GM18498 (cell line): ENCODE measurements at regions not wholly inside any gene's neighbourhood (a gene's known extent, or its start where the extent isn't known, plus 50 kb on each side); places are given as distances from the start of the nearest gene placed in this dataset.
"Not testable (repeated sequence)": the region's sequence is repeated elsewhere in the genome, so short reads cannot be mapped to it uniquely, and the experiment has no call there.

Experiments
- ATAC-seq: cut with Tn5 transposase; IDR thresholded peaks from one replicate; pipeline ENCODE4 v1.9.1; 2021; ENCODE audit warnings: mild to moderate bottlenecking, moderate library complexity; ENCODE audit not compliant: unreplicated experiment

DNA sequence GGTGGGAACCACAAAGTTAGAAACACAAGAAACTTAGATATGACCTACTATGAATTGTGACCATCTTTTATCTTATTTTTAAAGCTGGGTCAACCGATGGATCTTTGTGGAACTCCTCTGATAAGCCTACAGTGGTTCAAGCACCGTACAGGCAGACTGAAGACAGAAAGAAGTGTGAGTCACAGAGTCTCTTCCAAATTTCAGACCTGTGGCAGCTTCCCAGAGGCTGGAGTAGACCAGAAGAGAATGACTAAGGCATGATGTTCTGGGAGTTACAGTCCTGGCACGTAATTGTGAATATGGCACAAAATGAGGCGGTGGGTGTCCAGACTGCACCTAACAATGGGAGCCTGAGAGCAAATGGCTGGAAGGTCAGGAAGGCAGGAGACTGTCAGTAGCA lies 70.0 kb downstream of the LMO4 start:
- no peak for ATAC-seq

- no peak for ATAC-seq
Measured at GRCh38 chr1:87399264-87399663, 70.6 kb downstream of the LMO4 start.

DNA sequence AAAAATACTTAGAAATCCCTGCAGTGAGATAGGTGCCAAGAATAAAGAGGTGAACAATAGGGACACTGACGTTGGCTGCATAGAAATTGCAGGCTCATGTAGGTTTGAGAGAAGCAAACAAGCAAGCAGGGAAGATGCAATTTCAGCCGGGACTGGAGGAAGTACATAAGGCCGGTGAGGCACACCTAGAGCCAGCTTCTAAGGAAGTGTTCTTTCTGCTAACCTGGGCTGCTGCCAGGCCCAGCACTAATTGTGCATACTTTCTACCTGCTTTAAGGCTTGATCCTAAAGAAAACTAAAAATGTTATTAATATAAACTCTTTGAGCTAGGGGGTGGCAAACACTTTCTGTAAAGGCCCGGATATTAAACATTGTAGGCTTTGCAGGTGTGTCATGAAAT lies 71.0 kb downstream of the LMO4 start:
- no peak for ATAC-seq

- no peak for ATAC-seq
Measured at GRCh38 chr1:87400813-87401212, 72.1 kb downstream of the LMO4 start.

DNA sequence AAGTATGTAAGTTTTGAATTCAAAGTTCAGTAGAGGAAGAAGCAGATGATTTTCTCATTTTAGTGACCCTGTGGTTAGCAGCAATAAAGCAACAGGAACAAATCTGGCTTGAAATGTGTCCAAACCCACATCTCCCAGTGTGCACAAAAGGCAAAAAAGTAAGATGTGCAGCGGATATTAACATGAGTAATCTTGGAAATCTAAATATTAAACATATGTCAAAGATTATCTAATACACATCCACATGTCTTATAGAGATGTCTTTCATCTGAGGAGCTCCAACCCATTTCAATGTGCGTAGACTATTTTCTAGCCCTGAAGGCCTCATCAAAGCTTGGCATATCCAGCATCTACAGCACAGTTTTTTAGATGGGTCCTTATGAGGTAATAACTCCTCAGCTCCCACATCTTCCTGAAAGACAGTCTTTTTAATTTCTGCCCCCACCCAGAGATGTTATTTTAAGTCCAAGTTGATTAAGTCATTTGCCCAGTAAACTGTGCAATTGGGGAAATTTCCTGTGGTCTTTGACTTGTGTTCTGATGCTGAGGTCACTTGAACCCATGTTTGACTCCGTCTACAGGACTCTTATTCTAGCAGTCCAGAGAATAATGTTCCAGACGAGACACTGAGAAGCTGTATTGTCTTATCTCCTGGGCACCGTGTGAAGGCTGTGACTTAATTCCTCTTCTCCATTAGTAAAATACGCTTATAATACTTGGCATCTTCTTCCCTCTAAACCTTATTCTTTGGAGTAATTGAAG lies 73.7 kb downstream of the LMO4 start:
- ATAC-seq = no peak

GRCh38 chr1:87403061-87403820 lies 74.6 kb downstream of the LMO4 start:
- no peak for ATAC-seq

- no peak for ATAC-seq
Measured at GRCh38 chr1:87404296-87404695, 75.6 kb downstream of the LMO4 start.

DNA sequence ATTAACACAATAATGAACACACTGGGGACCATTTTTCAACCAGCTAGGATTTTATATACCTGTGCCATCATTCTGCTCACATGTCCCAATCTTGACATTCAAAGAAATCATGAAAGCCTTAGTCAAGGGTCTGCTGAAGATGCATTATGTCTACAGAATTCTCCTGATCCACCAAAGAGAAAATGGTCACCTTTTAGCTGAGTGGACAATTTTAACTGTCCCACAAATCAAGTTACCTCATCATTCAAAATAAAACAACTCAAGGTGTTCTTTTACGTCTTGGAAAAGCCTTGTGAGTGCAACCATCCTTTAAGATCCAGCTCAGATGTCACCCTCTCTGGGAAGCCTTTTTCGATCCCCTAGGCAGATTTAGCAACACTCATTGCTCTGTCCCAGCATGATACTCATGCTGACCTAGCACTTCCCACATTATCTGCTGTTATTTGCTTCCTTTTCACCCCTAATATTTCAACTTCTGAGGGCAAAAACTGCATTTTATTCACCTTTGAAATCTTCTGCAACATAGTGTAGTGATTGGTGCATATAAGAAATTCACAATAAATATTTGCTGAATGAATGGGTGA lies 80.1 kb downstream of the LMO4 start:
- ATAC-seq = no peak

GRCh38 chr1:87410776-87411480 lies 82.2 kb downstream of the LMO4 start:
- ATAC-seq = peak; percentile 73

DNA sequence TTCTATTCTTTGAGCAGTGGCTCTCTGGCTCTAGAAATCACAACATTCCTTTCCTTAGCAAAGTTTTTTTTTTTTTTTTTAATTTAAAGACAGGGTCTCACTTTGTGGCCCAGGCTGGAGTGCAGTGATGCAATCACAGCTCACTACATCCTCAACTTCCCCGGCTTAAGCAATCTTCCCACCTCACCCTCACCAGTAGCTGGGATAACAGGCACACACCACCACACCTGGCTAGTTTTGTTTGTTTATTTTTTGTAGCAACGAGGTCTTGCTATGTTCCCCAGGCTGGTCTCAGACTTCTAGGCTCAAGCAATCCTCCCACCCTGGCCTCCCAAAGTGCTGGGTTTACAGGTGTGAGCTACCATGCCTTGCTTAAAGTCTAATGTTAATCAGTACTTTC lies 85.2 kb downstream of the LMO4 start:
- ATAC-seq = not testable (repeated sequence)

GRCh38 chr1:87418048-87418447 lies 89.4 kb downstream of the LMO4 start:
- ATAC-seq = no peak

DNA sequence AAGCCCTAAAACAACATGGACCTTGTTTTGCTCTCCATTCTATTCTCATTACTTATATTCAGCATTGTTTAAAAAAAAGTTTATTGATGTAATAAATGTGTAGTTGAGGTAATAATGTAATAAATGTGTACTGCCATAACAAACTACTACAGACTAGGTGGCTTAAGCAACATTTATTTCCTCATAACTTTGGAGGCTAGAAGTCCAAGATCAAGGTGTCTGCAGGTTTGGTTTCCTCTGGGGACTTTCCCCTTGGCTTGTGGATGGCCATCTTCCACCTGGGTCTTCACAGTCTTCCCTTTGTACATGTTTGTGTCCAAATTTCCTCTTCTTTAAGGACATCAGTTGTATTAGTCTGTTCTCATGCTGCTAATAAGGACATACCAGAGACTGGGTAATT lies 93.1 kb downstream of the LMO4 start:
- ATAC-seq = no peak

DNA sequence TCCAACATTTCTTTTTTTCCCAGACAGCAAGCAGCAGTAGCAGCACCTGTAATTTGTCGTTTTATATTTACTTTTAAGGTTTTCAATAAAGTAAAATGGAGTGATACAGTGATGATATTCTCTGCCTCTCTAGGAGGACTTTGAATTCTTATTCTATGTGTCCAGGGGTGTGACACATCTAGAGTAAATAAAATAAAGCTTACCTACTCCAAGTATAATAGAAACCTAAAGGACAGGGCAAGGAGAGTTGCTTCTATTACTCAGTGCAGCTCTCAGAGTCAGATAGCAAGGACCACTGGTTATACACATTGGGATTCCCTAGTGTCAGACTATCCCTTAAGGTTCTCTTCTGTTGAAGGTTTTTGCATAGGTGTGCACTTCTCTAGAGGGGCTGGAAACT lies 95.9 kb downstream of the LMO4 start:
- ATAC-seq = no peak

DNA sequence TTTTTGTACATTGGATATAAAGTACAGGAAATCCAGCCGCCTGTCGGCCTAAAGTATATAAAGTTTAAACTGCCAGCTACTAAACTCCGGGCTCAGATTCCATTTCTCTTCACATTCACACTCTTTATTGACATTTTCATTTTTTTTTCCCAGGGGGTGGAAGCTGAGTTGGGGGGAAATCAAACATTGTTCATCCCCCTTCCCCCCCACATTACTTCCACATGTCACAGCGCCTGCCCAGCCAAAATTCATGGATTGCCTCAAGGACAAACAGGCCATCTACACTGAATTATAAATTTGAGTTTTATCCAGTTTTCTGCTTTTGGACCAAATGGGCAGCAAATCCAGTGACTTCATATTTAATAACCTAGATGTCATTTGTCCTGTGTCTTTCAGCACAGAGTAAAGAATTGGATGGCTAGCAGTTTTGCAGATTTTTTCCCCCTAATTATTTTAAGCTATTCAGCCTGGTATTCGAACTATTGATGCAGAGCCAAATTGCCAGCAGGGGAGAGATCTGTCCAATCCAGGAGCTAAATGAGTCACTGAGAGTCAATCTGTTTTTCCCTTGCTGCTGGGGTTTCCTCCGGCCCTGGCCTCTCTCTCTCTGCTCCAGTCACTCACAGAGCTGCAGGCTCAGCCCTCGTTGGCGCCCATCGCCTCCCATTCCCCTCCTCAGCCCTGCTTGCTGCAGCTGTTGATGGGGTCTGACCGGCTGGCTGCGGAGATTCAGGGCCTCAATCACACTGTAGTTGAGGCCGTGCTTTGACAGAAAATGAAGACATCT lies 98.0 kb downstream of the LMO4 start:
- ATAC-seq = no peak

DNA sequence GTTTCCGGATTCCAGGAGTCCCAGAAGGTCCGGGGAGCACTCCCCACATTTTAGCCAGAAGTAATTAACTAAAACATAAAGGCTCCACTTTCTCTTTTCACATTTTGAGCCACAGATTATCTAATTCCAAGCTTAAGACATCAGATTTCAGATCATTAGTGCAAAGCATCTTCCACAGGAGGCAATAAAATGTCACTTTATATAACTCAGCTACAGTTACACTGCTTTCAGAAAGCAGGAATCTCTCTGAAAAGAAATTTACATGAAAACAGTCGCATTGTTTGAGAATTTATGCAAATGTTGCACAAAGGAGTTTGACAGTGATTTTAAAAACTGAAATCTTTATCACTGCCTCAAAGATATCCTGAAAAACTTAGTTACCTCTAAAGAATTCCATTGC lies 99.7 kb downstream of the LMO4 start:
- no peak for ATAC-seq

- no peak for ATAC-seq
Measured at GRCh38 chr1:87428883-87429282, 100.2 kb downstream of the LMO4 start.

DNA sequence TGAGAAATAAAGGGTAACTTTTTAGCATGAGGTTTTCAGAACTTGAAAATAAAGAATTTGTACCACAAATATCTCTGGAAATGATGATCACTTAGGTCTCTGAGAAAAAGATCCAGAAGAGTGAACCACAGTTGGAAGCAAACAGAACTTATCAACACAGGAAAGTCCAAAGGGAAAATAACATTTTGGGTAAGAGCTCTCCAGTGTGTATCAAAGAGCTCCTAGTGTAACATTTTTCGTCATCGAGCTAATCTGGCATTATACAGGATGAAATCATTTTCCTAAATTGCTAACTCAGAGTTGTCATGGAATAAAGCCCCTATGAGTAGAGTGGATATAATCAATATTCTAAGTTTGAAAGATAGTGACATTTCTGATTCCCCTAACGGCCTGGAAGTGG lies 104.0 kb downstream of the LMO4 start:
- ATAC-seq = no peak

DNA sequence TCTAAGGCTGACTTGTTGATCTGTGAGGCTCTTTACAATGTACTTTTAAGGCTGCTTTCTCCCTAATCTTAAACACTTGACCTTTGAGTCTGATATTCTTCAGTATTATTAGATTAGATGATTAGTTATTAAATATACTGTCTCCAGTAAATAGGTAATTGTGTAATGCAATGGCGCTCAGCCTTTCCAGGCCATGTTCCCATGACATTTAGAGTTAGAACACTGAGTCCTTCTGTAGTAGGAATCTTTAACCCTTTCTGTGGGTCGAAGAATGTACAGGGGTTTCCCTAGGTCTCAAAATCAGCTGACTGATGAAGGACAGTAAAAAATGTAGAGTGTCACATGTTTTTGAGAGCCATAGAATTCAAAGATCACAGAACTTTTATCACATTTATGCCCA lies 104.4 kb downstream of the LMO4 start:
- ATAC-seq = not testable (repeated sequence)

DNA sequence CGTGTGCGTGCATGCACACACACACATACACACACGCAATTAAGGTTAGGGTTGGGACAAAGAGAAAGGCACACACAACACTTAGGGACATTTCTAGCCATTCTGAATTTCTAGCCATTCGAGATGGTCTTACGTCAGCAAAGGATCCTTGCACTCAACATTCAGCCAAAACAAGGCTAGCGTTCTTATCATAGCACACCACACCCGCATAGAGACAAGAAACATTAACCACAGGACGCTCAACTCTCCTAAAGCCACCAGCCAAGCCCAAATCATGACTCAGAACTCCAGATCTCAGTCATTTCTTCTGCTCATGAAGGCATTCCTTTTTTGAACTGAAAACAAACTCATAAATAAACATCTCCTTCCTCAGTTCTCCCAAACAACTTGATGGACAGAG lies 106.8 kb downstream of the LMO4 start:
- no peak for ATAC-seq

GRCh38 chr1:87436115-87436514 lies 107.4 kb downstream of the LMO4 start:
- ATAC-seq = not testable (repeated sequence)

DNA sequence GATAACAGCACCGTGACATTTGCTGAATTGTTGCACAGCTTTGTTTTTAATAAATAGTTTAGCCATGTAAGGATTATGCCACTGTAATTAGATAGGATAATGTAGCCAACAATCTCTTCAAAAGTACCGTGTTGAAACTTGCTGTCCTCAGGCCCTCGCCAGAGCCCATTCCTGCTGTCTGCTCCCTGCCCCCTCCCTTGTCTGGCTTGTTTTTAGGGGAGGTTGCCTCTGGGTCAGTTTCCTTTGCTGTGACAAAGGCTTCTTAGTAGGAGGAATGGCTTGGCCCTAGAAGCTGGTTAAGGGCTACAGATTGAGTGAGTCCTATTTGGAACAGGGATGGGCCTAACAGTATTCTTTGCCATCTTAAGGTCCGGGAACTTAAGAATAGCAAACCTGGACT lies 107.9 kb downstream of the LMO4 start:
- ATAC-seq = no peak
